C4-2B (cell line): ENCODE measurements at regions not wholly inside any gene's neighbourhood (a gene's known extent, or its start where the extent isn't known, plus 50 kb on each side); places are given as distances from the start of the nearest gene placed in this dataset.

Experiments
- H3K27ac ChIP-seq: fragments of 450-650 bp; 2 replicates; pipeline ENCODE4 v1.5.1; 2017
- CTCF ChIP-seq: fragments of 450-650 bp; conservative IDR thresholded peaks from 2 replicates; pipeline ENCODE4 v1.5.1; 2017; ENCODE audit warnings: mild to moderate bottlenecking
- ZFX ChIP-seq: fragments of 450-650 bp; IDR thresholded peaks from 2 replicates; pipeline ENCODE4 v1.6.1; 2017

- TF ChIP-seq CTCF: no peak
- no peak for TF ChIP-seq ZFX
These were observed 141.1 kb upstream of the PCBD1 start for GRCh38 chr10:71029411-71029892.

GRCh38 chr10:71029907-71030306 lies 141.5 kb upstream of the PCBD1 start:
- no peak for TF ChIP-seq ZFX
- no peak for TF ChIP-seq CTCF

More at GRCh38 chr10:71029411-71029892, 141.1 kb upstream of the PCBD1 start:
- no peak overlapping the region for H3K27ac ChIP-seq

GRCh38 chr10:71031026-71031425 lies 142.7 kb upstream of the PCBD1 start:
- no peak for TF ChIP-seq ZFX
- TF ChIP-seq CTCF: no peak
- H3K27ac ChIP-seq: no peak overlapping the region

More at GRCh38 chr10:71029907-71030306, 141.5 kb upstream of the PCBD1 start:
- H3K27ac ChIP-seq: no peak overlapping the region

- no peak for TF ChIP-seq CTCF
- no peak for TF ChIP-seq ZFX
- H3K27ac ChIP-seq: no peak overlapping the region
These were observed 143.2 kb upstream of the PCBD1 start for GRCh38 chr10:71031603-71032002.

GRCh38 chr10:71032887-71033286 lies 144.5 kb upstream of the PCBD1 start:
- TF ChIP-seq CTCF: no peak
- TF ChIP-seq ZFX: no peak
- H3K27ac ChIP-seq: no peak overlapping the region

- TF ChIP-seq ZFX: no peak
- no peak for TF ChIP-seq CTCF
- no peak overlapping the region for H3K27ac ChIP-seq
These were observed 145.1 kb upstream of the PCBD1 start for GRCh38 chr10:71033396-71033980.

- no peak overlapping the region for H3K27ac ChIP-seq
- TF ChIP-seq CTCF (no peak), ZFX (no peak)
These were observed 147.3 kb upstream of the PCBD1 start for GRCh38 chr10:71035511-71036296.
